Neural cell (in vitro differentiated cells): ENCODE measurements at regions not wholly inside any gene's neighbourhood (a gene's known extent, or its start where the extent isn't known, plus 50 kb on each side); places are given as distances from the start of the nearest gene placed in this dataset.

Experiments
- H2AFZ ChIP-seq: fragments of 200-600, 300-800 bp; sonication (generic), shearing (Covaris generic); 2 replicates; pipeline ENCODE4 v1.6.0; 2014; ENCODE audit warnings: low read depth, mild to moderate bottlenecking, antibody characterized with exemption, low read length, moderate library complexity
- H3F3A ChIP-seq: fragments of 200-600 bp; shearing (Covaris generic); 2 replicates; pipeline ENCODE4 v1.6.1; 2016; ENCODE audit warnings: mild to moderate bottlenecking, moderate library complexity, mixed read lengths, antibody characterized with exemption, low read length; ENCODE audit not compliant: insufficient read depth, poor library complexity, severe bottlenecking
- H3K27ac ChIP-seq: fragments of 200-600, 300-800 bp; sonication (generic), shearing (Covaris generic); 2 replicates; pipeline ENCODE4 v1.5.1; 2014; ENCODE audit warnings: mild to moderate bottlenecking, low read length, moderate library complexity
- H3K27me3 ChIP-seq: fragments of 300-800, 200-600 bp; sonication (generic), shearing (Covaris generic); 2 replicates; pipeline ENCODE4 v1.6.0; 2014; ENCODE audit warnings: mild to moderate bottlenecking, low read depth, low read length, moderate library complexity; ENCODE audit not compliant: insufficient read depth
- H3K36me3 ChIP-seq: fragments of 300-800, 200-600 bp; sonication (generic), shearing (Covaris generic); 2 replicates; pipeline ENCODE4 v1.5.1; 2014; ENCODE audit warnings: mild to moderate bottlenecking, antibody characterized with exemption, low read length, moderate library complexity; ENCODE audit not compliant: insufficient read depth
- H3K4me2 ChIP-seq: fragments of 300-800, 200-600 bp; sonication (generic), shearing (Covaris generic); 2 replicates; pipeline ENCODE4 v1.6.0; 2014; ENCODE audit warnings: mild to moderate bottlenecking, low read length
- H3K4me3 ChIP-seq: fragments of 300-800, 200-600 bp; sonication (generic), shearing (Covaris generic); 2 replicates; pipeline ENCODE4 v1.5.1; 2014; ENCODE audit warnings: mild to moderate bottlenecking, low read length, moderate library complexity
- H3K79me2 ChIP-seq: fragments of 200-600 bp; shearing (Covaris generic); replicated peaks from 2 replicates; pipeline ENCODE4 v1.6.0; 2014; ENCODE audit warnings: mild to moderate bottlenecking, low read length, moderate library complexity; ENCODE audit not compliant: insufficient read depth
- H3K9ac ChIP-seq: fragments of 300-800, 200-600 bp; sonication (generic), shearing (Covaris generic); 2 replicates; pipeline ENCODE4 v1.6.1; 2016; ENCODE audit warnings: mild to moderate bottlenecking, low read length, mixed read lengths
- H3K9me2 ChIP-seq: fragments of 200-600 bp; shearing (Covaris generic); 2 replicates; pipeline ENCODE4 v1.6.1; 2016; ENCODE audit warnings: mild to moderate bottlenecking, low read length, mixed read lengths; ENCODE audit not compliant: insufficient read depth
- H3K9me3 ChIP-seq: fragments of 200-600, 300-800 bp; sonication (generic), shearing (Covaris generic); 2 replicates; pipeline ENCODE4 v1.6.1; 2016; ENCODE audit warnings: mild to moderate bottlenecking, mixed run types, low read length, moderate library complexity, mixed read lengths
- H4K20me1 ChIP-seq: fragments of 200-600 bp; shearing (Covaris generic); 2 replicates; pipeline ENCODE4 v1.6.1; 2016; ENCODE audit warnings: mild to moderate bottlenecking, mixed run types; ENCODE audit not compliant: insufficient read depth
- EP300 ChIP-seq: fragments of 450-650 bp; conservative IDR thresholded peaks from 2 replicates; pipeline ENCODE4 v1.6.1; 2014; ENCODE audit warnings: antibody characterized with exemption, mild to moderate bottlenecking, moderate library complexity; ENCODE audit not compliant: poor library complexity, severe bottlenecking
- EZH2 ChIP-seq: fragments of 200-600, 300-800 bp; shearing (Covaris generic), sonication (generic); IDR thresholded peaks from 2 replicates; pipeline ENCODE4 v1.6.1; 2014; ENCODE audit warnings: antibody characterized with exemption, low read length, borderline replicate concordance, mild to moderate bottlenecking; ENCODE audit not compliant: insufficient read depth, poor library complexity, severe bottlenecking
- MXI1 ChIP-seq: fragments of 450-650 bp; conservative IDR thresholded peaks from 2 replicates; pipeline ENCODE4 v1.6.1; 2014; ENCODE audit warnings: antibody characterized with exemption, mild to moderate bottlenecking; ENCODE audit not compliant: poor library complexity, severe bottlenecking
- POLR2AphosphoS5 ChIP-seq: IDR thresholded peaks from 2 replicates; pipeline ENCODE4 v1.6.1; 2012
- RAD21 ChIP-seq: fragments of 450-650 bp; conservative IDR thresholded peaks from 2 replicates; pipeline ENCODE4 v1.6.1; 2014; ENCODE audit warnings: antibody characterized with exemption, mild to moderate bottlenecking, moderate library complexity
- REST ChIP-seq: IDR thresholded peaks from 2 replicates; pipeline ENCODE4 v1.6.1; 2012; ENCODE audit warnings: borderline replicate concordance
- SMC3 ChIP-seq: fragments of 450-650 bp; conservative IDR thresholded peaks from 2 replicates; pipeline ENCODE4 v1.6.1; 2014; ENCODE audit warnings: antibody characterized with exemption, mild to moderate bottlenecking, moderate library complexity; ENCODE audit not compliant: poor library complexity
- TAF1 ChIP-seq: IDR thresholded peaks from 2 replicates; pipeline ENCODE4 v1.6.1; 2012; ENCODE audit warnings: low read depth
- TF ChIP-seq, protein P1 (sequence below): fragments of 450-650 bp; IDR thresholded peaks from 2 replicates; pipeline ENCODE4 v1.5.1; 2014; ENCODE audit warnings: antibody characterized with exemption, mild to moderate bottlenecking, moderate library complexity; ENCODE audit not compliant: poor library complexity, severe bottlenecking

- H3F3A ChIP-seq: no peaks in the 10 kb centered on the region
- no peak overlapping the region for H2AFZ ChIP-seq
- no peak overlapping the region for H3K4me2 ChIP-seq
- no peaks in the 10 kb centered on the region for H3K9me2 ChIP-seq
- no peaks in the 10 kb centered on the region for H3K9me3 ChIP-seq
- H3K9ac ChIP-seq: no peak overlapping the region
- no peaks in the 10 kb centered on the region for H4K20me1 ChIP-seq
- no peak overlapping the region for H3K4me3 ChIP-seq
- H3K27me3 ChIP-seq: no peaks in the 10 kb centered on the region
- no peak overlapping the region for H3K27ac ChIP-seq
- no peaks in the 10 kb centered on the region for H3K36me3 ChIP-seq
- TF ChIP-seq SMC3: no peak
- TF ChIP-seq POLR2AphosphoS5: no peak
- no peak for TF ChIP-seq TAF1
- TF ChIP-seq REST: no peak
- TF ChIP-seq EP300: no peak
- no peak for TF ChIP-seq RAD21
- no peak for TF ChIP-seq EZH2
- TF ChIP-seq MXI1: no peak
- TF ChIP-seq, protein P1, sequence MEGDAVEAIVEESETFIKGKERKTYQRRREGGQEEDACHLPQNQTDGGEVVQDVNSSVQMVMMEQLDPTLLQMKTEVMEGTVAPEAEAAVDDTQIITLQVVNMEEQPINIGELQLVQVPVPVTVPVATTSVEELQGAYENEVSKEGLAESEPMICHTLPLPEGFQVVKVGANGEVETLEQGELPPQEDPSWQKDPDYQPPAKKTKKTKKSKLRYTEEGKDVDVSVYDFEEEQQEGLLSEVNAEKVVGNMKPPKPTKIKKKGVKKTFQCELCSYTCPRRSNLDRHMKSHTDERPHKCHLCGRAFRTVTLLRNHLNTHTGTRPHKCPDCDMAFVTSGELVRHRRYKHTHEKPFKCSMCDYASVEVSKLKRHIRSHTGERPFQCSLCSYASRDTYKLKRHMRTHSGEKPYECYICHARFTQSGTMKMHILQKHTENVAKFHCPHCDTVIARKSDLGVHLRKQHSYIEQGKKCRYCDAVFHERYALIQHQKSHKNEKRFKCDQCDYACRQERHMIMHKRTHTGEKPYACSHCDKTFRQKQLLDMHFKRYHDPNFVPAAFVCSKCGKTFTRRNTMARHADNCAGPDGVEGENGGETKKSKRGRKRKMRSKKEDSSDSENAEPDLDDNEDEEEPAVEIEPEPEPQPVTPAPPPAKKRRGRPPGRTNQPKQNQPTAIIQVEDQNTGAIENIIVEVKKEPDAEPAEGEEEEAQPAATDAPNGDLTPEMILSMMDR: no peak
- no peaks in the 10 kb centered on the region for H3K79me2 ChIP-seq
Observed at GRCh38 chr17:68665373-68665772, 64.2 kb upstream of the FAM20A start.

GRCh38 chr17:68662479-68662878, 61.3 kb upstream of the FAM20A start:
- no peak overlapping the region for H2AFZ ChIP-seq
- no peak for TF ChIP-seq REST
- no peak for TF ChIP-seq MXI1
- TF ChIP-seq EP300: no peak
- TF ChIP-seq POLR2AphosphoS5: no peak
- no peaks in the 10 kb centered on the region for H3K79me2 ChIP-seq
- no peaks in the 10 kb centered on the region for H3K9me2 ChIP-seq
- no peaks in the 10 kb centered on the region for H3F3A ChIP-seq
- H4K20me1 ChIP-seq: no peaks in the 10 kb centered on the region
- no peaks in the 10 kb centered on the region for H3K27me3 ChIP-seq
- H3K4me2 ChIP-seq: no peak overlapping the region
- no peaks in the 10 kb centered on the region for H3K9me3 ChIP-seq
- no peaks in the 10 kb centered on the region for H3K36me3 ChIP-seq
- no peak overlapping the region for H3K27ac ChIP-seq
- H3K4me3 ChIP-seq: no peak overlapping the region
- no peak overlapping the region for H3K9ac ChIP-seq
